GM18858 (cell line): ENCODE measurements at regions not wholly inside any gene's neighbourhood (a gene's known extent, or its start where the extent isn't known, plus 50 kb on each side); places are given as distances from the start of the nearest gene placed in this dataset.
"Not testable (repeated sequence)": the region's sequence is repeated elsewhere in the genome, so short reads cannot be mapped to it uniquely, and the experiment has no call there.

Experiments used
- ATAC-seq: cut with Tn5 transposase; IDR thresholded peaks from one replicate; pipeline ENCODE4 v1.9.1; 2021; ENCODE audit not compliant: unreplicated experiment

GRCh38 chr16:88200154-88200895 is 182.4 kb upstream of the ZNF469 start:
- ATAC-seq = not testable (repeated sequence)

GRCh38 chr16:88200896-88201185 is 181.9 kb upstream of the ZNF469 start:
- no peak for ATAC-seq

GRCh38 chr16:88201611-88202010 is 181.1 kb upstream of the ZNF469 start:
- ATAC-seq = not testable (repeated sequence)

- no peak for ATAC-seq
Observed at GRCh38 chr16:88202207-88202745, 180.5 kb upstream of the ZNF469 start.

- ATAC-seq = not testable (repeated sequence)
Observed at GRCh38 chr16:88202856-88203681, 179.7 kb upstream of the ZNF469 start.

- not testable (repeated sequence) for ATAC-seq
Observed at GRCh38 chr16:88204131-88205110, 178.3 kb upstream of the ZNF469 start.

- not testable (repeated sequence) for ATAC-seq
Observed at GRCh38 chr16:88205482-88205881, 177.3 kb upstream of the ZNF469 start.

- ATAC-seq = not testable (repeated sequence)
Observed at GRCh38 chr16:88206006-88206405, 176.8 kb upstream of the ZNF469 start.

GRCh38 chr16:88206516-88206915 is 176.2 kb upstream of the ZNF469 start:
- not testable (repeated sequence) for ATAC-seq

GRCh38 chr16:88208112-88208511 is 174.6 kb upstream of the ZNF469 start:
- ATAC-seq = no peak

- not testable (repeated sequence) for ATAC-seq
Observed at GRCh38 chr16:88208776-88209175, 174.0 kb upstream of the ZNF469 start.

- not testable (repeated sequence) for ATAC-seq
Observed at GRCh38 chr16:88209579-88209978, 173.2 kb upstream of the ZNF469 start.

GRCh38 chr16:88213937-88214336 is 168.8 kb upstream of the ZNF469 start:
- not testable (repeated sequence) for ATAC-seq

- not testable (repeated sequence) for ATAC-seq
Observed at GRCh38 chr16:88221001-88221761, 161.6 kb upstream of the ZNF469 start.

- not testable (repeated sequence) for ATAC-seq
Observed at GRCh38 chr16:88223696-88224095, 159.1 kb upstream of the ZNF469 start.

- not testable (repeated sequence) for ATAC-seq
Observed at GRCh38 chr16:88224131-88224898, 158.4 kb upstream of the ZNF469 start.

GRCh38 chr16:88225640-88226230 is 157.0 kb upstream of the ZNF469 start:
- ATAC-seq = not testable (repeated sequence)

GRCh38 chr16:88226302-88226701 is 156.5 kb upstream of the ZNF469 start:
- ATAC-seq = not testable (repeated sequence)
